Fibroblast of mammary gland (primary cell): ENCODE measurements at regions not wholly inside any gene's neighbourhood (a gene's known extent, or its start where the extent isn't known, plus 50 kb on each side); places are given as distances from the start of the nearest gene placed in this dataset.

Source experiments
- DNase-seq: peaks from one replicate; pipeline ENCODE4 v3.0.0-alpha.2; 2010; ENCODE audit warnings: low read depth
- H3K4me3 ChIP-seq: 2 replicates; pipeline ENCODE4 v1.5.1; 2011; ENCODE audit warnings: low read depth, mild to moderate bottlenecking, low read length, moderate library complexity; ENCODE audit not compliant: control insufficient read depth
- CTCF ChIP-seq: conservative IDR thresholded peaks from 2 replicates; pipeline ENCODE4 v1.5.1; 2011; ENCODE audit warnings: low read depth, low read length, inconsistent platforms; ENCODE audit not compliant: control insufficient read depth, insufficient read depth

DNA sequence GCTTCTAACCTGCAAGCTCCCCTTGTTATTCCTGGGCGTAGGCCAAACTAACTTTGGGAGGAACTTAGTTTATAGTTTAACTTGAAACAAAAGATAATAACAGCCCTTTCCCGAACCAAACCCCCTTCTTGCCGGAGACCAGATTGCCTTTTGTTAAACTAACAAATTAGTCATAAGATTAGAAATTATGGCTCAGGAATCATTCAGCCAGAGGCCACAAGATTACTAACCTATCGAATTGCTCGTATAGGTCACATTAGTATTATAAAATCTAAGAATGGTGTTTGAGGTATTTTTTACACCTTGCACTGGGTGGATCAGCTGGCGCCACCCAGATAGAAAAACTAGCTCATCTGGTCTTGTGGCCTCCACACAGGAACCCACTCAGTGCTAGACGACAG, 65.3 kb upstream of the RAP2B start:
- H3K4me3 ChIP-seq: no peak overlapping the region
- DNase-seq: no peak
- no peak for TF ChIP-seq CTCF

DNA sequence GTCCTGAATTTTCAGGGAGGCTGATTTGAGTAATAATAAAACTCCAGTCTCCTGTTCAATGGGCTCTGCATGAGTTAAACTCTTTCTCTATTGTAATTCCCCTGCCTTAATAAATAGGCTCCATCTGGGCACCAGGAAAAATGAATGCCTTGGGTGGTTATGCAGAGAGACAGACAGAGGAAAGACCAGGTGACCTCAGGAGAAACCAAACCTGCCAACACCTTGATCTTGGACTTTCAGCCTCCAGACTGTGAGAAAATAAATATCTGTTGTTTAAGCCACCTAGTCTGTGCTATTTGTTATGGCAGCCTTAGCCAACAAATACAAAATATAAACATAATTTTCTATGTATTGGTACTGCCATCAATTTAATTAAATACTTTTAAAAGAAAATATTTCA, 64.8 kb upstream of the RAP2B start:
- TF ChIP-seq CTCF: no peak
- no peak for DNase-seq
- no peak overlapping the region for H3K4me3 ChIP-seq

DNA sequence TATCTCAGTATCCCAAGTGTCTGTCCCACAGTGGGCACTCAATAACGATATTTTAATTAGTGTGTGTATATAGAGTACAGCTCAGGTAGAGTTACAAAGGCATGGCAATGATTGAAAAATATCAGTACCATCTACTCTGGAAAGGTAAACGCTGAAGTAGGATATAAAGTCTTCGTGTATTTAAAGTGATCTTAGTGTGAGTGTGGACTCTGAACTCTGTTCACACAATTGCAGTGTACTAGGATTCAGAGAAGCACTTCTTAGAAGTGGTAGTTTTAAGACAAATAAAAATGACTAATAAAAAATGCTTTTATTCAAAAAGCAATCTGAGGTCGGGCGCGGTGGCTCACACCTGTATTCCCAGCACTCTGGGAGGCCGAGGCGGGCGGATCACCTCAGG, 62.9 kb upstream of the RAP2B start:
- no peak for TF ChIP-seq CTCF
- DNase-seq: no peak
- H3K4me3 ChIP-seq: no peak overlapping the region

DNA sequence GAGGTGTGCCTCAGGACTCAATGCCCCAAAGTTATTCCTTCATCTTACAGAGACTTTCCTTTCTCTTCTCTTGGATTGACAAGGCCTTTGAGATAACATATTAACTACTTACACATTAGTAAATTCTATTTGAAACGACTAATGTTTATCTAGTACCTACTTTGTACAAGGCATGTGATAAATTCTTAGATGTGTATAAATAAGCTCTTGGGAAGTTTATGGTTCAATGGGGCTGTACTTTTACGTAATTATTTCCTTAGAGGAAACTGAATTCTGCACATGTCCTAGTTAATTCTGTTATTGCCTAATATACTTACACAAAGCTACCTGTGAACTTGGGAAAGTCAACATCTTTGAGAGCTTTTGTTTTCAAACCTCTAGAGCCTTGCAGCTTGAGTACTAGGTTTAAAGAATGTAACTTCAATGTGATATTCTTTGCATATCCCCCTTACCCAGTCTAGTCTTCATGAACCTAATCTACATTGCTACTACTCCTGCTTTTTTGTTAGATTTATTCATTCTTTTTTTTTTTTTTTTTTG, 58.5 kb upstream of the RAP2B start:
- no peak overlapping the region for H3K4me3 ChIP-seq
- TF ChIP-seq CTCF: no peak
- no peak for DNase-seq

DNA sequence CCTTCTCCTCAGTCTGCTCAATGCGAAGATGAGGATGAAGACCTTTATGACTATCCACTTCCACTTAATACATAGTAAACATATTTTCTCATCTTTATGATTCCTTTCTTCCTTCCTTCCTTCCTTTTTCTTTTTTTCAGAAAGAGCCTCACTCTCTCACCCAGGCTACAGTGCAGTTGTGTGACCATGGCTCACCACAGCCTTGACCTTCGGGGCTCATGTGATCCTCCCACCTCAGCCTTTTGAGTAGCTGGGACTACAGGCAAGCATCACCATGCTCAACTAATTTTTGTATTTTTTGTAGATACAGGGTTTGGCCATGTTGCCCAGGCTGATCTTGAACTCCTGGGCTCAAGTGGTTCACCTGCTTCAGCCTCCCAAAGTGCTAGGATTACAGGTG, 52.0 kb upstream of the RAP2B start:
- H3K4me3 ChIP-seq: no peak overlapping the region
- no peak for TF ChIP-seq CTCF
- no peak for DNase-seq

GRCh38 chr3:153111016-153111415, 51.0 kb upstream of the RAP2B start:
- H3K4me3 ChIP-seq: no peak overlapping the region
- TF ChIP-seq CTCF: no peak

More at GRCh38 chr3:153111016-153111415, 51.0 kb upstream of the RAP2B start:
- peak; percentile 38 for DNase-seq
